ENCODE measurements at regions not wholly inside any gene's neighbourhood (a gene's known extent, or its start where the extent isn't known, plus 50 kb on each side); places are given as distances from the start of the nearest gene placed in this dataset.

DNA sequence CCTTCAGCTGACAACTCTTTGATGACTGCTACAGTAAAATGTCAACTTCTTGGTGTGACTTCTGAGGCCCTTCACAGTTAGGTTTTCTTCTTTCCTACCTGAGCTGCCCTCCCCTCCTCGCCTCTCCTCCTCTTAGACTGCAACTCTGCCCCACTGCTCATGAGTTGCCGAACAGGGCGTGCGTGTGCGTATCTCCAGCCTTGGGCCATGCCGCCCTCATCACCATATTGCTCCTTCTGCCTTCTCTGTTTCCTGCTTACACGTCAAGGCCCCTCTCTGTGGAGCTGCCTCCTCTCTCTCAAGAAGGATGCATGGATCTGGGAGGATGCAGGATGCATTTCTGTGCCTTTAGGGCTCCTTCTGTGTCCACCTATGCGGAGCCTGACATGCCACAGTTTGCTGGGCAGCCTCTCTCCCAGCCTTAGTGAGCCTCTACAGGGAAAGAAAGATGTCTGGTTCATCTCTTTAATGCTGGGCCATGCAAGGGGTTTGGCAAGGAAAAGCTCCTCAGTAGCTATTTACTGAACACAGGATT, 205.9 kb downstream of the RPLP1 start:
- Histone ChIP-seq H3K27ac (no peak overlapping the region), H3K9me3 (no peaks in the 10 kb centered on the region), H3K4me3 (no peak overlapping the region), H3K27me3 (no peaks in the 10 kb centered on the region), H3K36me3 (no peaks in the 10 kb centered on the region), H3K4me1 (no peaks in the 10 kb centered on the region)
- no peak for DNase-seq (ENCODE audit: low spot score in 2 of 2)
- 91 to 93% methylated on average over 8 of the region's 8 CpGs for WGBS, 2 donors
- TF ChIP-seq, protein P1, sequence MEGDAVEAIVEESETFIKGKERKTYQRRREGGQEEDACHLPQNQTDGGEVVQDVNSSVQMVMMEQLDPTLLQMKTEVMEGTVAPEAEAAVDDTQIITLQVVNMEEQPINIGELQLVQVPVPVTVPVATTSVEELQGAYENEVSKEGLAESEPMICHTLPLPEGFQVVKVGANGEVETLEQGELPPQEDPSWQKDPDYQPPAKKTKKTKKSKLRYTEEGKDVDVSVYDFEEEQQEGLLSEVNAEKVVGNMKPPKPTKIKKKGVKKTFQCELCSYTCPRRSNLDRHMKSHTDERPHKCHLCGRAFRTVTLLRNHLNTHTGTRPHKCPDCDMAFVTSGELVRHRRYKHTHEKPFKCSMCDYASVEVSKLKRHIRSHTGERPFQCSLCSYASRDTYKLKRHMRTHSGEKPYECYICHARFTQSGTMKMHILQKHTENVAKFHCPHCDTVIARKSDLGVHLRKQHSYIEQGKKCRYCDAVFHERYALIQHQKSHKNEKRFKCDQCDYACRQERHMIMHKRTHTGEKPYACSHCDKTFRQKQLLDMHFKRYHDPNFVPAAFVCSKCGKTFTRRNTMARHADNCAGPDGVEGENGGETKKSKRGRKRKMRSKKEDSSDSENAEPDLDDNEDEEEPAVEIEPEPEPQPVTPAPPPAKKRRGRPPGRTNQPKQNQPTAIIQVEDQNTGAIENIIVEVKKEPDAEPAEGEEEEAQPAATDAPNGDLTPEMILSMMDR (IDR thresholded peaks at IDR 0.05) = no peak
- TF ChIP-seq POLR2A (IDR thresholded peaks at IDR 0.05) (no peak), EP300 (IDR thresholded peaks at IDR 0.05) (no peak)

DNA sequence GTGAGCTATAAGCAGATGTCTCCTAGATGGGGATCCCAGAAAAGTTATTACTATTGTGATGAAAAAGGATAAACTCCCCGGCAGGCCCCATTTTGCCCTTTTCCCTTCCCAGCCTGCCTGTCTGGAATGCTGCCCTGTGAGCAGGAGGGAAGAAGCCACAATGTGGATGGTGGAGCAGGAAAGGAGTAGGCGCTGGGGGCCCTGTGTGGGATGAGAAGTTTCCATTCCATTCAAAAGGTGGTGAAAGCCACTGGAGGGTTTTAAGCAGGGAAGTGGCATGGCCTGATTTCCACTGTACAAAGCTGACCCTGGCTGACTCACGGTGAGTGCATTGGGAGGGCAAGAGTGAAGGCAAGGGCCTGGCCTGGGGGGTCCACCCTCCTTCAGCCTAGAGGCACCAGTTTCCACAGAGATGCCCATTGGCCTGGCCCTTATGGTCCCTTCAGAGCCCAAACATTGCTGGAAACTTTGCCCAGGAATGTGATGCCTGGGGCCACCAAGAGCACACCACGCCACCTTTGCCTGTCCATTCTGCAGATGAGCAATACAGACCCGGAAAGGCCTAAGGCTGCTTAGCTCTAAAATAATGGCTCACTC, 206.9 kb downstream of the RPLP1 start:
- H3K27ac ChIP-seq = no peak overlapping the region
- H3K4me1 ChIP-seq = no peaks in the 10 kb centered on the region
- 76 to 81% methylated on average over 5 of the region's 5 CpGs for WGBS, 2 donors
- H3K27me3 ChIP-seq = no peaks in the 10 kb centered on the region
- no peak overlapping the region for H3K4me3 ChIP-seq
- no peaks in the 10 kb centered on the region for H3K9me3 ChIP-seq
- DNase-seq (ENCODE audit: low spot score in 2 of 2) = no peak
- TF ChIP-seq EP300 (IDR thresholded peaks at IDR 0.05) = no peak
- TF ChIP-seq, protein P1 (IDR thresholded peaks at IDR 0.05) = no peak
- no peak for TF ChIP-seq POLR2A (IDR thresholded peaks at IDR 0.05)
- H3K36me3 ChIP-seq = no peaks in the 10 kb centered on the region

DNA sequence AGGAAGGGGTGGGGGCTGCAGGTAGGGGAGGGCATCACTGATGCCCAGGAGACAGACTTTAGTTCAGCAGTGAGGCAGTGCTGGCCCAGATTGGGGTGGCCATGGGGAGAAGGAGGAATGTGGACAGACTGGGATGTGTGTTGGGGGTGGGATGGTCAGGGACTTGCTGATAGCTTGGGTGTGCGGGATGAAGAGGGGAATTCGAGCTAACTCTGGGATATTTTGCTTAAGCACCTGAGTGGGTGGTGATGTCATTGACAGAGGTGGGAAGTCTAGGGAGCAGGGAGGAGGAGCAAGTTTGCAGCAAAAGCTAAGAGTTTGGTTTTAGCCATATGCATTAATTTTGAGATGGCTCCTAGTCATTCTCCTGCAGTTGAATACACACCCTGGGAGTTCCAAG, 207.5 kb downstream of the RPLP1 start:
- no peaks in the 10 kb centered on the region for H3K27me3 ChIP-seq
- 93% methylated on average over 2 of the region's 2 CpGs for WGBS, 2 donors
- H3K36me3 ChIP-seq = no peaks in the 10 kb centered on the region

DNA sequence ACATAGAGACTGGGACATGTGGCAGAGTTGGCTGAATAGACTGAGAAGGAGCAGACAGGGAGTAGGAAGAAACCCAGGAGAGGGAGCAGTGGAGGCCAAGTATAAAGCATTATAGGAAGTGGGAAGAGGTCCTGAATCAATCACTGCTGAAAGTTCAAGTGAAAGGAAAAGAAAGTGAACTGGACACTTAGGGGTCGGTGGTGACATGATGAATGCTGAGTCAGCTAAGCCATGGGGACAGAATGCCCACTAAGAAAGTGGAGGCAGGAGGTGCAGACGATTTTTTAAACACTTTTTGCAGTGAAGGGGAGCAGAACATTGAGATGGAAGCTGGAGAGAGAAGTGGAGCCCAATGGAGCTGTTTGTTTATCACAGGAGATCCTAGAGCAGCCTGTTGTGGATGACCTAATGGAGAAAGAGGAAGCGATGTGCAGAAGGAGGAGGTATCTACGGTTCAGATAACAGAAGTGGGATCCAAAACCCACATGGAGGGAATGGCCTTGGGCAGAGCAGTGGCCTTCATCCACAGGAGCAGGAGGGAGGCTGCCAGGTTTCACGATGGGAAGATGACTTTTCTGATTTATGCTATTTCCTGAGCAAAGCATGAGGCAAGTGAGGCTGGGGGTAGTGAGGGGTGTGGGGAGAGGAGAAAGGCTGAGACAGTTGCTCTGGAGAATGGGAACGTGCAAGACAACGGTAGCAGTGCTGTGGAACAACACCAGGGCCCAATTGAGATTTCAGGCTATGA, 208.2 kb downstream of the RPLP1 start:
- DNase-seq (ENCODE audit: low spot score in 2 of 2) = no peak
- H3K27ac ChIP-seq = no peak overlapping the region
- H3K27me3 ChIP-seq = no peaks in the 10 kb centered on the region
- TF ChIP-seq, protein P1 (IDR thresholded peaks at IDR 0.05) = no peak
- no peak for TF ChIP-seq POLR2A (IDR thresholded peaks at IDR 0.05)
- no peak for TF ChIP-seq EP300 (IDR thresholded peaks at IDR 0.05)
- H3K36me3 ChIP-seq = no peaks in the 10 kb centered on the region
- no peaks in the 10 kb centered on the region for H3K9me3 ChIP-seq
- WGBS, 2 donors = 71 to 79% methylated on average over 7 of the region's 7 CpGs
- H3K4me1 ChIP-seq = peaks cover 0 to 2% (median under 1%) of the 10 kb centered on the region in 4 donors
- H3K4me3 ChIP-seq = no peak overlapping the region

More for the DNA sequence above, 207.5 kb downstream of the RPLP1 start:
- TF ChIP-seq EP300 (IDR thresholded peaks at IDR 0.05) (no peak), POLR2A (IDR thresholded peaks at IDR 0.05) (no peak)
- TF ChIP-seq, protein P1 (IDR thresholded peaks at IDR 0.05) = no peak
- DNase-seq (ENCODE audit: low spot score in 2 of 2) = no peak
- Histone ChIP-seq H3K4me1 (no peaks in the 10 kb centered on the region), H3K9me3 (no peaks in the 10 kb centered on the region), H3K4me3 (no peak overlapping the region), H3K27ac (no peak overlapping the region)

DNA sequence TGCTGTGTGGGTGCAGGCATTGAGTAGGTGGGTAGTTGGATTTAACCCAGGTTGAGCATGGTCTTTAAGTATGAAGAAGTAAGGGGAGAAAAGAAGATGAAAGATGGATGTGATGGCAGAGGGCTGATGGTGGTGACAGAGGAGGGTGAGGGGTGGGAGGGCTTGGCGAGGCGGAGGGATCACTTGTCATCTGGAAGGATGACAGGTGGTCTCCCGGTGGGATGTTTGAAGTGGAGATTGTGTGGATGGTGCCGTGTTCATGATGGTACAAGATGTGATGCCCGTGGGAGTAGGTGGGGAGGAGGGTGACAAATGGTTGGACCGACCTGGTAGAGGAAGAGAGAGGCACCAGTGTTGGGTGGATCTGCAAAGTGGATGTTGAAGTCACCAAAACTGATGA, 208.8 kb downstream of the RPLP1 start:
- TF ChIP-seq POLR2A (IDR thresholded peaks at IDR 0.05) (no peak), EP300 (IDR thresholded peaks at IDR 0.05) (no peak)
- TF ChIP-seq, protein P1 (IDR thresholded peaks at IDR 0.05) = no peak
- H3K27ac ChIP-seq = no peak overlapping the region
- no peaks in the 10 kb centered on the region for H3K36me3 ChIP-seq
- WGBS, 2 donors = 89 to 91% methylated on average over 6 of the region's 6 CpGs
- H3K27me3 ChIP-seq = no peaks in the 10 kb centered on the region
- DNase-seq (ENCODE audit: low spot score in 2 of 2) = no peak
- H3K9me3 ChIP-seq = no peaks in the 10 kb centered on the region
- peaks cover 0 to 7% (median 4%) of the 10 kb centered on the region in 4 donors for H3K4me1 ChIP-seq
- no peak overlapping the region for H3K4me3 ChIP-seq

Measured in tibial nerve (tissue), 4 donors.